Tibial nerve (tissue), 4 donors: ENCODE measurements at regions not wholly inside any gene's neighbourhood (a gene's known extent, or its start where the extent isn't known, plus 50 kb on each side); places are given as distances from the start of the nearest gene placed in this dataset.

ENCODE experiments used
- DNase-seq, 2 donors: peaks; one replicate each; pipeline ENCODE4 v3.0.0-alpha.2; 2019; ENCODE audit warnings: low spot score in 2 of 2
- H3K27ac ChIP-seq, 4 donors: fragments of 200-600 bp; sonication (generic) in 3 of 4; one replicate each; pipeline ENCODE4 v1.5.1; 2017 to 2019; ENCODE audit warnings: mild to moderate bottlenecking in 1 of 4
- H3K27me3 ChIP-seq, 2 donors: fragments of 200-600 bp; sonication (generic) in 1 of 2; one replicate each; pipeline versions ENCODE4 v1.5.1 to v1.6.0; 2017 to 2019
- H3K36me3 ChIP-seq, 3 donors: fragments of 200-600 bp; sonication (generic); one replicate each; pipeline ENCODE4 v1.5.1; 2018 to 2019
- H3K4me1 ChIP-seq, 4 donors: fragments of 200-600 bp; sonication (generic) in 3 of 4; one replicate each; pipeline ENCODE4 v1.5.1; 2017 to 2019
- H3K4me3 ChIP-seq, 4 donors: fragments of 200-600 bp; sonication (generic) in 3 of 4; one replicate each; pipeline ENCODE4 v1.5.1; 2017 to 2019; ENCODE audit warnings: mild to moderate bottlenecking in 1 of 4, moderate library complexity in 1 of 4
- H3K9me3 ChIP-seq, 4 donors: fragments of 200-600 bp; sonication (generic) in 3 of 4; one replicate each; pipeline ENCODE4 v1.5.1; 2017 to 2019
- CTCF ChIP-seq, 5 experiments: fragments of 200-600 bp in 3 of 5; fragments of 450-650 bp in 2 of 5; sonication (generic) in 3 of 5; IDR thresholded peaks; one replicate each; pipeline ENCODE4 v1.5.1; 2016 to 2019; ENCODE audit warnings: antibody characterized with exemption in 5 of 5, mild to moderate bottlenecking in 3 of 5, moderate library complexity in 2 of 5
- EP300 ChIP-seq, 2 donors: sonication (generic); formaldehyde crosslinking; IDR thresholded peaks; one replicate each; pipeline ENCODE4 v1.6.1; 2017; ENCODE audit warnings: antibody characterized with exemption in 2 of 2, mild to moderate bottlenecking in 1 of 2
- POLR2A ChIP-seq, 2 donors: fragments of 450-650 bp; IDR thresholded peaks; one replicate each; pipeline ENCODE4 v1.6.1; 2017; ENCODE audit warnings: antibody characterized with exemption in 2 of 2, mild to moderate bottlenecking in 2 of 2, moderate library complexity in 2 of 2
- WGBS, 2 donors: methylation state at CpG; one replicate each; pipeline ENCODE4 v1.1.5; 2018; 5-methylcytosine and 5-hydroxymethylcytosine counted together

GRCh38 chrY:14340459-14341143 is 183.7 kb upstream of the NLGN4Y start:
- Histone ChIP-seq H3K27me3 (no peaks in the 10 kb centered on the region), H3K27ac (no peak overlapping the region), H3K9me3 (no peaks in the 10 kb centered on the region), H3K4me3 (no peak overlapping the region), H3K36me3 (no peaks in the 10 kb centered on the region), H3K4me1 (no peaks in the 10 kb centered on the region)
- no peak for DNase-seq
- TF ChIP-seq CTCF (IDR thresholded peaks at IDR 0.05): no peak
- 53% methylated on average over 6 of the region's 6 CpGs; no CpG with 5 or more reads in 1 of the 2 donors for WGBS, 2 donors

DNA sequence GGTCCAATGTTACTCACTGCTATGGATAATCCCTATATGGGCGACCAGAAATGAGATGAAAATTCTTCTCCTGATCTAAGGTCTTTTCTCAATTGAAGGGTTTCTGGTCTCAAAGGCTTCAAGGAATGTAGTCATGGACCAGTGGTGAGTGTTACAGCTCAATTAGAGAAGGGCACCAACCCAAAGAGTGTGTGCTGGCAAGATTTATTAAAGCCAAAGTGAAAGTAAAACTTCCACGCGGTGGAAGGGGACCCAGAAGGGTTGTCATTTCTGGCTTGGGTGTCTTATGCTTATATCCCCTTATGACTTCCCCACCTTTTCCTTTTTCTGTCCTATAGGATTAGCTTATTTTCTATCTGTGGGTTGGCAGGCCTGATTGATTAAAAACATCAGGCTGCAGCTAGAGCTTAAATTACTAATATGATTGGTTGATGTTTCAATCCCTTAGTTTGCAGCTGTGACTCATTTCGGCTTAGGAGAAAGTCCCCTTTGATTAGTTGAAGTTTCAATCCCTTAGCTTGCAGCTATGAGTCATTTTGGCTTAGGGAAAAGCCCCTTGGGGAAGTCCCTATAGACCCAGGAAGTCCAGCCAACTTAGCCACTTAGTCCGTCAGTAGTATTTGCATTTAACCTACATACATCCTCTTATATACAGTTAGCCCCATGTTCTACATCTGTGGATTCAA is 179.5 kb upstream of the NLGN4Y start:
- Histone ChIP-seq H3K36me3 (no peaks in the 10 kb centered on the region), H3K4me1 (no peaks in the 10 kb centered on the region), H3K4me3 (peak overlapping the region in 2 of 4 donors; percentile 23 to 25), H3K27me3 (no peaks in the 10 kb centered on the region), H3K9me3 (no peaks in the 10 kb centered on the region), H3K27ac (no peak overlapping the region)
- 56% methylated on average over 5 of the region's 5 CpGs; no CpG with 5 or more reads in 1 of the 2 donors for WGBS, 2 donors
- DNase-seq: no peak
- TF ChIP-seq POLR2A (IDR thresholded peaks at IDR 0.05) (no peak), CTCF (IDR thresholded peaks at IDR 0.05) (no peak), EP300 (IDR thresholded peaks at IDR 0.05) (no peak)

- no peak overlapping the region for H3K27ac ChIP-seq
- no peak for TF ChIP-seq CTCF (IDR thresholded peaks at IDR 0.05)
- no peak for TF ChIP-seq POLR2A (IDR thresholded peaks at IDR 0.05)
- no peak for TF ChIP-seq EP300 (IDR thresholded peaks at IDR 0.05)
- no peak for DNase-seq
- H3K9me3 ChIP-seq: no peaks in the 10 kb centered on the region
- WGBS, 2 donors: 0% methylated on average over 1 of the region's 1 CpG; no CpG with 5 or more reads in 1 of the 2 donors
- no peaks in the 10 kb centered on the region for H3K4me1 ChIP-seq
- no peaks in the 10 kb centered on the region for H3K27me3 ChIP-seq
- no peak overlapping the region for H3K4me3 ChIP-seq
- no peaks in the 10 kb centered on the region for H3K36me3 ChIP-seq
Observed at GRCh38 chrY:14351590-14351989, 172.7 kb upstream of the NLGN4Y start.

GRCh38 chrY:14356154-14356553 is 168.2 kb upstream of the NLGN4Y start:
- H3K27ac ChIP-seq: no peak overlapping the region
- H3K4me3 ChIP-seq: no peak overlapping the region
- H3K9me3 ChIP-seq: no peaks in the 10 kb centered on the region
- no peaks in the 10 kb centered on the region for H3K36me3 ChIP-seq
- H3K4me1 ChIP-seq: no peaks in the 10 kb centered on the region
- H3K27me3 ChIP-seq: no peaks in the 10 kb centered on the region
- WGBS, 2 donors: 84% methylated on average over 2 of the region's 2 CpGs; no CpG with 5 or more reads in 1 of the 2 donors
- no peak for TF ChIP-seq POLR2A (IDR thresholded peaks at IDR 0.05)
- TF ChIP-seq CTCF (IDR thresholded peaks at IDR 0.05): no peak
- TF ChIP-seq EP300 (IDR thresholded peaks at IDR 0.05): no peak
- no peak for DNase-seq

GRCh38 chrY:14360748-14361500 is 163.4 kb upstream of the NLGN4Y start:
- H3K4me1 ChIP-seq: no peaks in the 10 kb centered on the region
- H3K9me3 ChIP-seq: no peaks in the 10 kb centered on the region
- H3K4me3 ChIP-seq: no peak overlapping the region
- TF ChIP-seq POLR2A (IDR thresholded peaks at IDR 0.05): no peak
- no peak for TF ChIP-seq EP300 (IDR thresholded peaks at IDR 0.05)
- no peak for TF ChIP-seq CTCF (IDR thresholded peaks at IDR 0.05)
- no peaks in the 10 kb centered on the region for H3K27me3 ChIP-seq
- no peak overlapping the region for H3K27ac ChIP-seq
- no peak for DNase-seq
- H3K36me3 ChIP-seq: no peaks in the 10 kb centered on the region
